NCI-H774 (cell line): ENCODE measurements at regions not wholly inside any gene's neighbourhood (a gene's known extent, or its start where the extent isn't known, plus 50 kb on each side); places are given as distances from the start of the nearest gene placed in this dataset.

Experiments
- DNase-seq: peaks from one replicate; lab custom pipeline; 2025; lab: John Stamatoyannopoulos, UW

GRCh38 chr5:62979472-62979871, 400.9 kb downstream of the LRRC70 start:
- DNase-seq: no peak

GRCh38 chr5:62977661-62978060, 399.0 kb downstream of the LRRC70 start:
- DNase-seq: no peak

GRCh38 chr5:62974623-62975022, 396.0 kb downstream of the LRRC70 start:
- no peak for DNase-seq

- no peak for DNase-seq
Observed at GRCh38 chr5:62969409-62970120, 390.9 kb downstream of the LRRC70 start.

- no peak for DNase-seq
Observed at GRCh38 chr5:62964428-62964827, 385.8 kb downstream of the LRRC70 start.

- no peak for DNase-seq
Observed at GRCh38 chr5:62960781-62961180, 382.2 kb downstream of the LRRC70 start.

GRCh38 chr5:62956597-62956996, 378.0 kb downstream of the LRRC70 start:
- no peak for DNase-seq

- DNase-seq: no peak
Observed at GRCh38 chr5:62954578-62954977, 376.0 kb downstream of the LRRC70 start.

- DNase-seq: no peak
Observed at GRCh38 chr5:62948301-62948700, 369.7 kb downstream of the LRRC70 start.

GRCh38 chr5:62942384-62942783, 363.8 kb downstream of the LRRC70 start:
- no peak for DNase-seq

- DNase-seq: no peak
Observed at GRCh38 chr5:62938927-62939326, 360.3 kb downstream of the LRRC70 start.

GRCh38 chr5:62937661-62938558, 359.3 kb downstream of the LRRC70 start:
- DNase-seq: no peak

GRCh38 chr5:62935660-62936059, 357.0 kb downstream of the LRRC70 start:
- no peak for DNase-seq

- DNase-seq: no peak
Observed at GRCh38 chr5:62934319-62934718, 355.7 kb downstream of the LRRC70 start.

- no peak for DNase-seq
Observed at GRCh38 chr5:62933261-62933660, 354.6 kb downstream of the LRRC70 start.

- DNase-seq: no peak
Observed at GRCh38 chr5:62931153-62931950, 352.7 kb downstream of the LRRC70 start.

GRCh38 chr5:62922191-62922590, 343.6 kb downstream of the LRRC70 start:
- no peak for DNase-seq

- no peak for DNase-seq
Observed at GRCh38 chr5:62920856-62921255, 342.2 kb downstream of the LRRC70 start.

- no peak for DNase-seq
Observed at GRCh38 chr5:62909326-62909725, 330.7 kb downstream of the LRRC70 start.

- no peak for DNase-seq
Observed at GRCh38 chr5:62902126-62902525, 323.5 kb downstream of the LRRC70 start.

- no peak for DNase-seq
Observed at GRCh38 chr5:62900976-62901375, 322.4 kb downstream of the LRRC70 start.

GRCh38 chr5:62896121-62896893, 317.7 kb downstream of the LRRC70 start:
- DNase-seq: no peak
